Activated CD4-positive, alpha-beta T cell treated with anti-CD3 and anti-CD28 coated beads, Interleukin-2, amount 10 ng/mL, durations not matched to agents 7 days and 5 days (primary cell): ENCODE measurements at regions not wholly inside any gene's neighbourhood (a gene's known extent, or its start where the extent isn't known, plus 50 kb on each side); places are given as distances from the start of the nearest gene placed in this dataset.

Experiments used
- CTCF ChIA-PET: fragments of 350-600 bp; sonication (Branson Sonifier 250); formaldehyde crosslinking; loops from one replicate; lab custom pipeline; 2021; ENCODE audit warnings: antibody characterized with exemption; lab: Charles Lee
- POLR2A ChIA-PET: fragments of 350-600 bp; sonication (Branson Sonifier 250); formaldehyde crosslinking; loops from one replicate; lab custom pipeline; 2021; ENCODE audit warnings: antibody characterized with exemption; lab: Charles Lee
- DNase-seq: peaks from one replicate; pipeline ENCODE4 v3.0.0-alpha.2; 2020
- H3K27ac Mint-ChIP-seq: one replicate; pipeline ENCODE4 v1.8.0; 2021; ENCODE audit warnings: mild to moderate bottlenecking, moderate library complexity, mixed read lengths
- H3K27me3 Mint-ChIP-seq: one replicate; pipeline ENCODE4 v1.8.0; 2021; ENCODE audit warnings: mixed read lengths
- H3K36me3 Mint-ChIP-seq: one replicate; pipeline ENCODE4 v1.8.0; 2021; ENCODE audit warnings: low read depth, mixed read lengths
- H3K4me1 Mint-ChIP-seq: one replicate; pipeline ENCODE4 v1.8.0; 2021; ENCODE audit warnings: mixed read lengths
- H3K4me3 Mint-ChIP-seq: one replicate; pipeline ENCODE4 v1.8.0; 2021; ENCODE audit warnings: mild to moderate bottlenecking, moderate library complexity, mixed read lengths
- H3K9me3 Mint-ChIP-seq: one replicate; pipeline ENCODE4 v1.8.0; 2021; ENCODE audit warnings: mixed read lengths

DNA sequence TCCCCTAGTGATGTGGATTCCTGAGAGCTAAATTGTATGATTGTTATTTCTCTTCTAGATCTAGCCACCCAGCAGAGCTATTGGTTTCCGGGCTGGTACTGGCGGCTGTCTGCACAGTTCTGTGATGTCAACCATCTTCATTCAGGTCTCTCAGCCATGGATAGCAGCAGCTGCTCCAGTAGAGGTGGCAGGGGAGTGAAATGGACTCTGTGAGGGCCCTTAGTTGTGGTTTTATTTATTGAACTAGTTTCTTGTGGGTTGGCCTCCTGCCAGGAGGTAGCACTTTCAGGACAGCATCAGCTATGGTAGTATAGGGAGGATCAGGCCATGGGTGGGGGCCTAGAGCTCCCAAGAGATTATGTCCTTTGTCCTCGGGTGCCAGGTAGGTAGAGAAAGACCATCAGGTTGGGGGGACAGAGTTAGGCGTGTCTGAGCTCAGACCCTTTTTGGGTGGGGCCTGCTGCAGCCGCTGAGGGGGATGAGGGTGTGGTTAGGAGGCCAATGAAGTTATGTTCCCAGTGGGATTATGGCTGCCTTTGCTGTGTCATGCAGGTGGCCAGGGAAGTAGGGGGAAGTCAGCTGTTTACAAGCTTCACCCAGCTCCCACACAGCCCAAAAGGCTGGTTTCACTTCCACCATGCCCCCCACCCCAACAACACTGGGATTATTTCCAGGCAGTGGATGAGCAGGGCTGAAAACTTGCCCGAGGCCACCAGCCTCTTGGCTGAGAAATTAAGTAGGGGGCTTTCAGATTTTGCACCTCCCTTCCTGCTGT is 55.1 kb upstream of the RGS4 start:
- Mint-ChIP-seq H3K9me3 (peaks cover 1% of the 10 kb centered on the region), H3K4me1 (no peaks in the 10 kb centered on the region), H3K4me3 (no peak overlapping the region), H3K36me3 (no peaks in the 10 kb centered on the region), H3K27me3 (no peaks in the 10 kb centered on the region), H3K27ac (no peak overlapping the region)
- ChIA-PET POLR2A (no interaction called here), CTCF (no interaction called here)
- DNase-seq = no peak

DNA sequence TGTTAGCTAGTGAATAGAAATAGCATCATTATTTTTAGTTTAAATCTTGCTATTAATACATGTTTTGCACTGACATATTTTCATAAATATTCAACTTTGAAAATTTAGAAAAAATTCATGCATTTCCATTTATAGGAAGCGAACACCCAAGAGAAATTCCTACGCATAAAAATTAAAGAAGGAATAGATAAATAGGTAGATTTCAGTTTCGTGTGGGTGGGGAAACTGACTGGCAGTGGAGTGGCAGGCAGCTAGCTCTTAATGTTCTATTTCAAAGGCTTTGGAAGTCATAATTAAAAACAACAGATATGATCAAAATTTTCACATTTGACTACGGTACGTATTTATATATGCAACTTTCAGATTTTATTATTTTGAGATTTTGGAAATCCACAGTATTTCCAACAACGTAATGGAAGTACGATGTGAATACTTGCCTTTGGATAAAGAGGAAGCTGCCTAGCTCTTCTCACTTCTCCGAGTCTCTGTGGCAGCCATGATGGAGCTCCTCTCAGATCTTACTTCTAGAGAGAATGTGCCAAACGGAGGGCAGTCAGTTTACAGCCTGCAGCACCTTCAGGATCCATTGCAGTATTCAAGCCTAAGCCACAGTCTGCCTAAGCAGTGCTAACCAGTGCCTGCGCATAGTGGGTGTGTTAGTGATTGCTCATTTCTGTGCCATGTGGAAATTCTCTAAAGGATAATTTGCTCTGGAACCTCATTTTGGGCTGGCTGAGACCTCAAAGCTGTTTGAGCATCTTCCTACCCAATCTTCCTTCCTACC is 62.9 kb upstream of the RGS4 start:
- CTCF ChIA-PET = interaction anchor here (1.0 kb wide), 1 partner anchor 28 kb away, joined by 3 read pairs; no protein-coding TSS in a partner anchor
- H3K27ac Mint-ChIP-seq = no peak overlapping the region
- no peaks in the 10 kb centered on the region for H3K27me3 Mint-ChIP-seq
- no peaks in the 10 kb centered on the region for H3K4me1 Mint-ChIP-seq
- DNase-seq = no peak
- H3K36me3 Mint-ChIP-seq = no peaks in the 10 kb centered on the region
- H3K4me3 Mint-ChIP-seq = no peak overlapping the region
- no peaks in the 10 kb centered on the region for H3K9me3 Mint-ChIP-seq
- POLR2A ChIA-PET = no interaction called here

DNA sequence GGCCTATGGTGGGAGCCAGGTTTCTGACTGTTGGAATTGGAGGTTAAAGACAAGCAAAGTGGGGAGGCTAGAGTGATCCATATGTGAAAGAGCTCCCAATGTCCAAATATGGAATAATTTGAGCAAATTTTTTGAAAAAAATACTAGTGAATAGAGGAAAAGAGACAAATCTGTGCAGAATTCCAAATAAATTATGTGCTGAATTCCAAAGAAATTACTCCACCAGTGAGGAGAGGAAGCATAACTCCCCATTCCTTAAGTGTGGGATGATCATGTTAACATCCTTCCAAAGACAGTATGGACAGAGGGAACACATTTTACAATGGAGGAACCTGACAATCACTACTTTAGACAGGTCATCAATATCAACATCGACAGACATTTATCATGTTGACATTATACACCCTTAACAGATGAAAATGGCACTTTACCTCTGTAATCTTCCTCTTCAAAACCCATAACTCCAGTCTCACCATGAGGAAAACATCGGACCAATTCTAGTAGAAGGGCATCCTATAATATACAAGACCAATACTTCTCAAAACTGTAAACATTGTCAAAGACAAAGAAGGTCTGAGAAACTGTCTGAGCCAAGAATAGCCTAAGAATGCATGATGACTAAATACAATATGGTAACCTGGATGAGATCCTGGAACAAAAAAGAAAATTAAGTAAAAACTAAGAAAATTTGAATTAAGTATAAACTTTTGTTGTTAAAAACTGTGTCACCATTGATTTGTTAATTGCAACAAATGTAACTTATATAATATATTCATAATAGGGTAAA is 71.5 kb upstream of the RGS4 start:
- Mint-ChIP-seq H3K4me1 (no peaks in the 10 kb centered on the region), H3K9me3 (no peaks in the 10 kb centered on the region), H3K27ac (no peak overlapping the region), H3K4me3 (no peak overlapping the region), H3K36me3 (no peaks in the 10 kb centered on the region), H3K27me3 (peaks cover 6% of the 10 kb centered on the region)
- ChIA-PET CTCF (interaction anchor here (0.6 kb wide), 1 partner anchor 730 kb away, joined by 3 read pairs; no protein-coding TSS in a partner anchor), POLR2A (no interaction called here)
- no peak for DNase-seq

DNA sequence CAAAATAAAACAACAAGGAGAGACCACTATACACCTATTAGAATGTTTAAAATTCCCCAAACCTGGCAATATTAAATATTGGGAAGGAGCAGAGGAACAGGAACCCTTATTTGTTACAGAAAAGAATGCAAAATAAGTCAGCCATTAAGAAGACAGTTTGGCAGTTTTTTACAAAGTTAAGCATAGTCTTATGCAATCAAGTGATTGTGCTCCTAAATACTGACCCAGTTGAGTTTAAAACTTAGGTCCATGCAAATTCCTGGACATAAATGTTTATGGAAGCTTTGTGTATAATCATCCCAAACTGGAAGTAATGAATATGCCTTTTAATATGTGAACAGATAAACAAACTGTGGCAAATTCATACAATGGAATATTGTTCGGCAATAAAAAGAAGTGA is 72.9 kb upstream of the RGS4 start:
- Mint-ChIP-seq H3K9me3 (no peaks in the 10 kb centered on the region), H3K27ac (no peak overlapping the region), H3K36me3 (no peaks in the 10 kb centered on the region), H3K27me3 (peaks cover 6% of the 10 kb centered on the region), H3K4me3 (no peak overlapping the region), H3K4me1 (no peaks in the 10 kb centered on the region)
- no peak for DNase-seq
- ChIA-PET POLR2A (no interaction called here), CTCF (no interaction called here)

DNA sequence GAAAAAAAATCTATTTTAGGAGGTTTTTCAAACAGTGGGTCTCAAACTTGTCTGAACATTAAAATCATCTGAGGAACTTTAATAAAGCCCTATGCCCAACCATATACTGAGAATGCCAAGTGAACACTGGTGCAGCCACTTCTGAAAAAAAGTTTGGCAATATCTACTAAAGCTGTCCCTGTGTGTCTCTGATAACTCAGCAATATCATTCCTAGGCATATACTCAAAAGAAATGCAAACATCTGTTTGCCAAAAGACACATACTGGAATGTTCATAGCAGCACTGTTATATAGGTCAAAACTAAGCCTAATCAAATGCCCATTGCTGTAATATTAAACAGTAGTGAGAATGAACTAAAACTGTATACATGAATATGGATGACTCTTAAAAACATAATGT is 74.2 kb upstream of the RGS4 start:
- Mint-ChIP-seq H3K9me3 (no peaks in the 10 kb centered on the region), H3K4me1 (no peaks in the 10 kb centered on the region), H3K4me3 (no peak overlapping the region), H3K27me3 (peaks cover 6% of the 10 kb centered on the region), H3K36me3 (no peaks in the 10 kb centered on the region), H3K27ac (no peak overlapping the region)
- ChIA-PET POLR2A (no interaction called here), CTCF (no interaction called here)
- no peak for DNase-seq

DNA sequence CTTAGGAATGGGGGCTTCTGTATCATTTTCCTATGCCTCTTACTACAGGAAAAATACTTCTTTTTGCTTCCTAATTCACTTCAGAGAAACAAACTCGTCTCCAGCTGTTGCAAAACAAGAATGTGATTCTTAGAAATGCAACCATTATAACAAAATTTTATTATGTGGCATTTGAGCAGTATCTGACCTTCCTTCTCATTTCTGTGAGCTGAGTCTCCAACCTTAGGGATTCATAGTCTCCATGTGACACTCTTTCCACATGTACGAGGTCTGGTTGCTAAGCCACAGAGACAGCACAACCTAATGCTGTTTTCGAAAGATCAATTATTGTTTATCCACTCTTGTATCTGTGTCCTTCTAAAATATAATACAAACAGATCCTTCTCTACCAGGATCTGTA is 75.3 kb upstream of the RGS4 start:
- Mint-ChIP-seq H3K9me3 (no peaks in the 10 kb centered on the region), H3K36me3 (no peaks in the 10 kb centered on the region), H3K27ac (no peak overlapping the region), H3K4me1 (no peaks in the 10 kb centered on the region), H3K27me3 (peaks cover 6% of the 10 kb centered on the region), H3K4me3 (no peak overlapping the region)
- CTCF ChIA-PET = no interaction called here
- no peak for DNase-seq
- POLR2A ChIA-PET = no interaction called here

DNA sequence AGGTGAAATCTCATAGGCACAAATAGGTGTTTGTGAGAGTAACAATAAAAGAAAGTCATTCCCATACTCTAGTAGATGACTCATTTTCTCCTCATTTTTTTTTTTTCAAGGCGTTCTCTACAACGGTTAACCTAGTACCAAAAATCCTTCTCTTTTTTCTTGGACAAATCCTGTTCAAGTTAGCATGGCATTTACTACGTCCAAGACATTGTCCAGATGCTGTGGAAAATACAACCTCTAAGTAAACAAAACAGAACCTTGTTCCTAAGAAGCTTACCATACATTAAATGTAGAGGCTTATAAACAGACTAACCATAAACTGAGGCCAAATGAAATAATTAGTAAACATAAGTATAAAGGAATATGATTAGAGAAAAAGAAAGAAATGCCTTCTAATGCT is 76.2 kb upstream of the RGS4 start:
- no peaks in the 10 kb centered on the region for H3K4me1 Mint-ChIP-seq
- no peak for DNase-seq
- CTCF ChIA-PET = no interaction called here
- no peaks in the 10 kb centered on the region for H3K36me3 Mint-ChIP-seq
- peaks cover 6% of the 10 kb centered on the region for H3K27me3 Mint-ChIP-seq
- POLR2A ChIA-PET = no interaction called here
- no peak overlapping the region for H3K4me3 Mint-ChIP-seq
- H3K9me3 Mint-ChIP-seq = no peaks in the 10 kb centered on the region
- no peak overlapping the region for H3K27ac Mint-ChIP-seq

DNA sequence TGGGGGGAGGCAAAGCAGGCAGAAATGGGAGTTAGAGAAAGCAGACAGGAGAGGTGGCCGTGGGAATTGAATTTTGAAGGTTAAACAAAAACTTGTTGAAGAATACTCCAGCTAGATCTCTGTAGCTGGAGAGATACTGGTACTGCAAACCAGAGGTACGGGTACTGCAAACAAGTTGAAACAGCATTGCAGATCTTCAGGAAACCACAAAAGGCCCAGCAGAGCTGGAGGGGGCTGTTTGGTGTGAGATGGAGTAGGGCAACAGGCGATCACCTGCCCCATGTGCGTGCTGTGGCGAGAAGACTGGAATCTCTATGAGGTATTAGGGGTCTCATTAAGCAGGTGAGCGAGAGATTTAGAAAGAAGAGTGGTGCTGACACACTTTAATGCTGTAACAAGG is 77.7 kb upstream of the RGS4 start:
- ChIA-PET CTCF (no interaction called here), POLR2A (no interaction called here)
- H3K27ac Mint-ChIP-seq = no peak overlapping the region
- H3K4me1 Mint-ChIP-seq = no peaks in the 10 kb centered on the region
- H3K27me3 Mint-ChIP-seq = peaks cover 10% of the 10 kb centered on the region
- no peak overlapping the region for H3K4me3 Mint-ChIP-seq
- DNase-seq = no peak
- no peaks in the 10 kb centered on the region for H3K9me3 Mint-ChIP-seq
- H3K36me3 Mint-ChIP-seq = no peaks in the 10 kb centered on the region

DNA sequence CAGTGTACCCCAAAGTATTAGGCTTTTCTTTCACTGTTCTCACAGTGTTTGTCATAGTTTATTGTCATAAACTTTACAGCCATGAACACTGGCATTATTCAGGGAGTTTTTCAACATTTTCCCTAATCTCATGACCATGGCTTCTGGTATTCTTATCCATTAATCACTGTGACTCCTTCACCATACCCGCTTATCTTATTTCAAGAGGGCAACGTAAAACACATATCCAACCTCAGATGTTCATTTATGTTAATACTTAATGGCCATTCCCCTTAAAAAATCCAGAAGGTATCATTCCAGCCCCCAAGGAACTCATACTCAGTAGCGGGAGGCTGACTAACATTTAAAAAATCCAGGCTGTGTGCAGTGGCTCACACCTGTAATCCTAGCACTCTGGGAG is 78.5 kb upstream of the RGS4 start:
- Mint-ChIP-seq H3K36me3 (no peaks in the 10 kb centered on the region), H3K9me3 (no peaks in the 10 kb centered on the region), H3K27me3 (peaks cover 10% of the 10 kb centered on the region), H3K4me1 (no peaks in the 10 kb centered on the region), H3K27ac (no peak overlapping the region), H3K4me3 (no peak overlapping the region)
- no peak for DNase-seq
- CTCF ChIA-PET = no interaction called here
- POLR2A ChIA-PET = no interaction called here

DNA sequence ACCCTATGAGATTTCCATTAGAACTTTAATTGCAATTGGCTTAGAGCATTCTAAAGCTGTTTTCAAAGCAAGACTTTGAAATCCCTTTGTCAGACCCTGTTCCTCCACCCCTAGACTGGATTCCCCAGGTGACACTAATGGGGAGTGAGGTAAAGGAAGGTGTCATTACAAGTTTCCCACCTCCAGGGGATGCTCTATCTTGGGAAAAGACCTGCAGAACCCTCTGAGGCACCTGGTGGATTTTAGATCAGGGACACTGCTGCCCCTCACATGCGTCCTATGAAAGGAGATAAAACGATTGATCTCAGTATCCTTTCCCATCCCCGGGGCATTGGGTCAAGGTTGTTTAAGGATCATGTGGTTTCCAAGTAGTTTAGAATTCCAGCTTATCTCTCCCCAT is 80.3 kb upstream of the RGS4 start:
- Mint-ChIP-seq H3K4me3 (no peak overlapping the region), H3K27me3 (peaks cover 8% of the 10 kb centered on the region), H3K4me1 (no peaks in the 10 kb centered on the region), H3K27ac (no peak overlapping the region), H3K9me3 (no peaks in the 10 kb centered on the region), H3K36me3 (no peaks in the 10 kb centered on the region)
- DNase-seq = no peak
- ChIA-PET CTCF (no interaction called here), POLR2A (no interaction called here)

DNA sequence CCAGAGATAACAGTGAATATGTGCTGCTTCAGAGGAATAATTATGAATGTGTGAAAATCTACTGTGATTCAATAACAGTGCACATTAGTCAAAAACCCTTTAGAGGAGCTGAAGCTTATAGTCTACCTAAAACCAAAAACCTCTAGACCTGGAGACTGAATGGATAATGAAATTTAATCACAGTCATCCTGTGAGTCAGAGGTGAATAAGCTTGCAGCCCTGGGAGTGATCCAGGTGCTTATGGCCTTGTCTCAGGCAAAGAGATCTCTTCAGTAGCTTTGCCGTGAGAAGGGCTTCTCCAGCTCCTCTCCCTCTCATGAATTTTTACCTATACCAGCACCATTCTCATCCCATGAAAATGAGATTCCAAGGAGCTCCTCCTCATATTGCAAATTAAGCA is 81.3 kb upstream of the RGS4 start:
- CTCF ChIA-PET = no interaction called here

DNA sequence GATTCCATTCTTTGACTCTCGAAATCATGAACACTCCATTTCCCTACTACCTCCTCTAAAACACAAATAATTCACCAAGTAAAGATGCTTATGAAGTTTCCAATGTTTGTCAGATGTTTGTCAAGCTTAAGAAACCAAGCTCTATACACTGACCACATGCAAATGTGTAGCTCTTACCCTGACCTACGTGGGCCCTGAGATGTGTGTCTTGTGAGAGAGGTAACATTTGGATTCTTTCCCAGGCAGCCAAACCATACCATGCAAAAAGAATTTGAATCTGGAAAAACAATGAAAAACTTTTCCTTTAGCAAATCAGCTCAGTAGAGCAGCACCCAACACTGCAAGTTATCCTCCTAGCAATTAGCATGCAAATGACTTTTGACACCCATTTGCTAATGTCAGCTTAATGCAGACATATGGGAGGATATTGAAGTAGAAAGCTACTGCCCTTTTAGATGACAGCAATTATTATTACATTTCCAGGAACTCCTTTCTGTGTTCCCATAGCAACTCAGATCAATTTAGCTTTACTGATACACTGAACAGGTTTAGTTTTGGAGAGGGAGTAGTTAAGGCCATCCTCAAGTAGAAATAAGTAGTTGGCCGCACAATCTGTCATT is 83.2 kb upstream of the RGS4 start:
- Mint-ChIP-seq H3K9me3 (no peaks in the 10 kb centered on the region), H3K36me3 (no peaks in the 10 kb centered on the region), H3K27ac (no peak overlapping the region), H3K4me1 (no peaks in the 10 kb centered on the region), H3K27me3 (peaks cover 7% of the 10 kb centered on the region), H3K4me3 (no peak overlapping the region)
- no peak for DNase-seq
- ChIA-PET CTCF (no interaction called here), POLR2A (no interaction called here)

More for the DNA sequence above, 81.3 kb upstream of the RGS4 start:
- Mint-ChIP-seq H3K9me3 (no peaks in the 10 kb centered on the region), H3K27ac (no peak overlapping the region), H3K36me3 (no peaks in the 10 kb centered on the region), H3K27me3 (peaks cover 5% of the 10 kb centered on the region), H3K4me3 (no peak overlapping the region), H3K4me1 (no peaks in the 10 kb centered on the region)
- DNase-seq = no peak
- POLR2A ChIA-PET = no interaction called here

DNA sequence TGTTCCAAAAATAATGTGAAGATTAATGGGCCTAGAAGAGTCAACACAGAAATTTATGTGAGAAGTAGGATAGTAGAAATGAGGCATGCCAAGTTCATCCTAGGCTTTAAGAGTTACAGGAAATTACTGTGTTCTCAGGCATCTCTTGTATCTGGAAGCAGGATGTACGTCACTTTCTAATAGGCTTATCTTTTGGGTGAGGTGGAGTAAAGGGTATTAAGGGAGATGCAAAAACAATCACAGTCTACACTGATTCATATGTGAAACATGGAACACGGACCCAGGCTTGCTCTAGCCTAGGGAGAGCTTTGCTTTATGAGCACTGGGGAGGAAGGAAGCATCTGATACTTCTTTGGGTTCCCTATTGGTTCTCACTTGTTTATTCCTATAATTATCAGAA is 84.5 kb upstream of the RGS4 start:
- Mint-ChIP-seq H3K36me3 (no peaks in the 10 kb centered on the region), H3K27me3 (peaks cover 7% of the 10 kb centered on the region), H3K27ac (no peak overlapping the region), H3K9me3 (no peaks in the 10 kb centered on the region), H3K4me1 (no peaks in the 10 kb centered on the region), H3K4me3 (no peak overlapping the region)
- DNase-seq = no peak
- ChIA-PET CTCF (no interaction called here), POLR2A (no interaction called here)
